Suprapubic skin (tissue), 4 donors: ENCODE measurements at regions not wholly inside any gene's neighbourhood (a gene's known extent, or its start where the extent isn't known, plus 50 kb on each side); places are given as distances from the start of the nearest gene placed in this dataset.

Experiments
- DNase-seq, 2 donors: peaks; one replicate each; pipeline ENCODE4 v3.0.0-alpha.2; 2019; ENCODE audit warnings: low spot score in 2 of 2
- H3K27ac ChIP-seq: fragments of 200-600 bp; sonication (generic); one replicate; pipeline ENCODE4 v1.5.1; 2019
- H3K27me3 ChIP-seq: fragments of 200-600 bp; sonication (generic); one replicate; pipeline ENCODE4 v1.5.1; 2019
- H3K36me3 ChIP-seq: fragments of 200-600 bp; sonication (generic); one replicate; pipeline ENCODE4 v1.5.1; 2019
- H3K4me1 ChIP-seq: fragments of 200-600 bp; sonication (generic); one replicate; pipeline ENCODE4 v1.5.1; 2019
- H3K4me3 ChIP-seq: fragments of 200-600 bp; sonication (generic); one replicate; pipeline ENCODE4 v1.5.1; 2019; ENCODE audit warnings: mild to moderate bottlenecking
- H3K9me3 ChIP-seq: fragments of 200-600 bp; sonication (generic); one replicate; pipeline ENCODE4 v1.5.1; 2019
- EP300 ChIP-seq: sonication (generic); formaldehyde crosslinking; IDR thresholded peaks from one replicate; pipeline ENCODE4 v1.6.1; 2017; ENCODE audit warnings: antibody characterized with exemption
- POLR2A ChIP-seq, 2 donors: fragments of 450-650 bp; IDR thresholded peaks; one replicate each; pipeline ENCODE4 v1.6.1; 2017; ENCODE audit warnings: antibody characterized with exemption in 2 of 2, mild to moderate bottlenecking in 2 of 2, moderate library complexity in 2 of 2
- POLR2AphosphoS5 ChIP-seq, 3 donors: sonication (generic); formaldehyde crosslinking; IDR thresholded peaks; one replicate each; pipeline ENCODE4 v1.6.1; 2017; ENCODE audit warnings: antibody characterized with exemption in 3 of 3
- WGBS: methylation state at CpG from one replicate; pipeline ENCODE4 v1.1.5; 2018; 5-methylcytosine and 5-hydroxymethylcytosine counted together
- TF ChIP-seq, protein P1 (sequence below), 2 donors: fragments of 200-600 bp in 1 of 2; fragments of 450-650 bp in 1 of 2; sonication (generic) in 1 of 2; IDR thresholded peaks; one replicate each; pipeline ENCODE4 v1.5.1; 2016 to 2019; ENCODE audit warnings: antibody characterized with exemption in 2 of 2, mild to moderate bottlenecking in 1 of 2, moderate library complexity in 1 of 2

DNA sequence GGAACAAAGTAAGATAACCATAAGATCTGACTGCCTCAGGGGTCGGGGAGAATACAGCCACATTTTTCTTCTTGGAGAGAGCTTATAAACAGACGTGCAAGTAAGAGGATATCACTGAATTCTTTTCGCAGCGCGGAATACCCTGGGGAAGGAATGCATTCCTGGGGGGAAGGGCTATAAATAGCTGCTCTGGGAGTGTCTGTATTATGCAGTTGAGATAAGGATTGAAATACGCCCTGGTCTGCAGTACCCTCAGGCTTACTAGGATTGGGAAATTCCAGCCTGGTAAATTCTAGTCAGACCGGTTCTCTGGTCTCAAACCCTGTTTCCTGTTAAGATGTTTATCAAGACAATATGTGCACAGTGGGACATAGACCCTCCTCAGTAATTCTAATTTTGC is 1491.7 kb upstream of the RAG2 start:
- no peak for TF ChIP-seq EP300
- TF ChIP-seq POLR2AphosphoS5 (IDR thresholded peaks at IDR 0.05) = no peak
- TF ChIP-seq, protein P1, sequence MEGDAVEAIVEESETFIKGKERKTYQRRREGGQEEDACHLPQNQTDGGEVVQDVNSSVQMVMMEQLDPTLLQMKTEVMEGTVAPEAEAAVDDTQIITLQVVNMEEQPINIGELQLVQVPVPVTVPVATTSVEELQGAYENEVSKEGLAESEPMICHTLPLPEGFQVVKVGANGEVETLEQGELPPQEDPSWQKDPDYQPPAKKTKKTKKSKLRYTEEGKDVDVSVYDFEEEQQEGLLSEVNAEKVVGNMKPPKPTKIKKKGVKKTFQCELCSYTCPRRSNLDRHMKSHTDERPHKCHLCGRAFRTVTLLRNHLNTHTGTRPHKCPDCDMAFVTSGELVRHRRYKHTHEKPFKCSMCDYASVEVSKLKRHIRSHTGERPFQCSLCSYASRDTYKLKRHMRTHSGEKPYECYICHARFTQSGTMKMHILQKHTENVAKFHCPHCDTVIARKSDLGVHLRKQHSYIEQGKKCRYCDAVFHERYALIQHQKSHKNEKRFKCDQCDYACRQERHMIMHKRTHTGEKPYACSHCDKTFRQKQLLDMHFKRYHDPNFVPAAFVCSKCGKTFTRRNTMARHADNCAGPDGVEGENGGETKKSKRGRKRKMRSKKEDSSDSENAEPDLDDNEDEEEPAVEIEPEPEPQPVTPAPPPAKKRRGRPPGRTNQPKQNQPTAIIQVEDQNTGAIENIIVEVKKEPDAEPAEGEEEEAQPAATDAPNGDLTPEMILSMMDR (IDR thresholded peaks at IDR 0.05) = no peak
- TF ChIP-seq POLR2A (IDR thresholded peaks at IDR 0.05) = no peak
- Histone ChIP-seq H3K4me3 (no peak overlapping the region), H3K9me3 (peaks cover 5% of the 10 kb centered on the region), H3K27ac (no peak overlapping the region), H3K4me1 (no peaks in the 10 kb centered on the region), H3K27me3 (no peaks in the 10 kb centered on the region), H3K36me3 (no peaks in the 10 kb centered on the region)
- WGBS = 19% methylated on average over 7 of the region's 7 CpGs
- no peak for DNase-seq

DNA sequence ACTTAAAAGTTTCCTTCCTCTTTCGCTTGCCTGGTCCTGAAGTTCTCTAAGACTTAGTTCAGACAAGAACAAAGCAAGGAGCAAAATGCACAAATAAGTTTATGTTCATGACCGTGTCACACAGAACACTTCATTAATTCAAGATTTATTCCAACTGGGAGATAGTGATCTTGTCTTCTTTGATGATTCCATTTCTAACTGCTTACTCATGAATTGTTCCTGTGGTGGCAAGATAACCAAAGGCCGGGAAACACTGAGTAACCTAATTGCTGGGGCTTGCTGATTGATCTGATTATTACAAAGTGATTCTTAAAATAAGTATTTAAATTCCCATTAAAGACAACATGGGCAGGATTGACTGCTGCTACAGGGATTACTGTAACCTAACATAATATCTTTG is 1462.9 kb upstream of the RAG2 start:
- TF ChIP-seq, protein P1 (IDR thresholded peaks at IDR 0.05) = no peak
- TF ChIP-seq POLR2AphosphoS5 (IDR thresholded peaks at IDR 0.05) = no peak
- no peak for TF ChIP-seq EP300
- TF ChIP-seq POLR2A (IDR thresholded peaks at IDR 0.05) = no peak
- Histone ChIP-seq H3K4me3 (no peak overlapping the region), H3K36me3 (no peaks in the 10 kb centered on the region), H3K4me1 (no peaks in the 10 kb centered on the region), H3K9me3 (no peaks in the 10 kb centered on the region), H3K27ac (no peak overlapping the region), H3K27me3 (no peaks in the 10 kb centered on the region)
- WGBS = 42% methylated on average over 3 of the region's 3 CpGs
- no peak for DNase-seq

DNA sequence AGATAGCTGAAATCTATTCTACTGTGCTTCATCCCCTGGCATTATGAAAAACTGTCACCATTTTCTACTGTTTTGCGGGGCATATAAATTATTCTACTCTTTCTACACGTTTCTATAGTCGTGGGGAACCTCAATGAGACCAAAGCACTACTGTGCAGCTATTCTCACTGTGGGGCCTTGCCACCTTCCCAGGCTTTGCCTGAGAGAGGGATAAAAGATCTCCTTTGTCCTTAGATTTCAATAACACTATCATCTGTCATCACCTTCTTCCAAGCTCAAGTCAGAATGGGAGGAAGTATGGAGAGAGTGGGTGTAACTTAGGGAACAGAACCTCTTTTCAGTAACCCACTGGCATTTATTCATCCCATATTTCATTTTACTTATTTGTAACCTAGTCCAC is 1462.1 kb upstream of the RAG2 start:
- TF ChIP-seq POLR2AphosphoS5 (IDR thresholded peaks at IDR 0.05) = no peak
- no peak for TF ChIP-seq POLR2A (IDR thresholded peaks at IDR 0.05)
- TF ChIP-seq, protein P1 (IDR thresholded peaks at IDR 0.05) = no peak
- TF ChIP-seq EP300 = no peak
- no peaks in the 10 kb centered on the region for H3K27me3 ChIP-seq
- no peaks in the 10 kb centered on the region for H3K9me3 ChIP-seq
- no peak overlapping the region for H3K27ac ChIP-seq
- no peak for DNase-seq
- no peak overlapping the region for H3K4me3 ChIP-seq
- no peaks in the 10 kb centered on the region for H3K4me1 ChIP-seq
- WGBS = 80% methylated on average over 3 of the region's 3 CpGs
- H3K36me3 ChIP-seq = no peaks in the 10 kb centered on the region

DNA sequence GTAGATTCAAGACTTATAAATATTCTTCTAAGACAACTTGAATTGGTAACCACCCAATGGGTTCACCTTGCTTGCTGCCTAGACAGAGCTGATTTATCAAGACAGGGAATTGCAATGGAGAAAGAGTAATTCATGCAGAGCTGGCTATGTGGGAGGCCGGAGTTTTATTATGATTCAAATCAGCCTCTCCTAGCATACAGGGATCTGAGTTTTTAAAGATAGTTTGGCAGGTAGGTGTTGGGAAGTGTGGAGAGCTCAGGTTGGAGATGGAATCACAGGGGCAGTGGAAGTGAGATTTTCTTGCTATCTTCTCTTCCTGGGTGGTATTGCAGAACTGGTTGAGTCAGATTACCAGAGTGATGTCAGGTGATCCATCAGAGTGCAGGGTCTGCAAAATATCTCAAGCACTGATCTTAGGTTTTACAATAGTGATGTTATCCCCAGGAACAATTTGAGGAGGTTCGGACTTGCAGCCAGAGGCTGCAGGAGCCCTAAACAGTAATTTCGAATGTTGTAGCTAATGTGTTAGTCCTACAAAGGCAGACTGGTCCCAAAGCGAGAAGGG is 1448.6 kb upstream of the RAG2 start:
- Histone ChIP-seq H3K27me3 (no peaks in the 10 kb centered on the region), H3K4me3 (no peak overlapping the region), H3K9me3 (no peaks in the 10 kb centered on the region), H3K36me3 (no peaks in the 10 kb centered on the region), H3K27ac (no peak overlapping the region), H3K4me1 (no peaks in the 10 kb centered on the region)
- DNase-seq = no peak
- TF ChIP-seq EP300 = no peak
- no peak for TF ChIP-seq POLR2A (IDR thresholded peaks at IDR 0.05)
- TF ChIP-seq, protein P1 (IDR thresholded peaks at IDR 0.05) = no peak
- TF ChIP-seq POLR2AphosphoS5 (IDR thresholded peaks at IDR 0.05) = no peak
- 79% methylated on average over 4 of the region's 4 CpGs for WGBS

DNA sequence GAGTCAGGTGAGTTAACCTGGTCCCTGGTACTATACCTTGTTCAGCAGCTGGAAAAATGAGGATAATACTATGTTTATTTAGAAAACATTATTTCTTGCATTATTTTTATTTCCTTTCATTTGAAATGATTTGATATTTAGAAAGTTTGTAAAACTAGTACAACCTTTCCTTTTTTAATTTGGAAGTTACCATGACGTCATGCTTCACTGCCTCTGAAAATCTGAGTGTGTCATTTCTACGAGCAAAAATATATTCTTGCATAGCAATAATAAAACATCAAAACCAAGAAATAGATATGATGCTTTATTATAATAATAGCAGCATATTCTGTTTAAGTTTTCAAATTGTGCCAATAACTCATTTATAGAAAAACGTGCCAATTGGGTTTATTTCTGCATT is 1445.0 kb upstream of the RAG2 start:
- H3K36me3 ChIP-seq = no peaks in the 10 kb centered on the region
- H3K4me3 ChIP-seq = no peak overlapping the region
- no peaks in the 10 kb centered on the region for H3K9me3 ChIP-seq
- no peak overlapping the region for H3K27ac ChIP-seq
- no peaks in the 10 kb centered on the region for H3K27me3 ChIP-seq
- DNase-seq = no peak
- no peaks in the 10 kb centered on the region for H3K4me1 ChIP-seq
- WGBS = 68% methylated on average over 3 of the region's 3 CpGs
- TF ChIP-seq, protein P1 (IDR thresholded peaks at IDR 0.05) = no peak
- TF ChIP-seq POLR2A (IDR thresholded peaks at IDR 0.05) (no peak), EP300 (no peak), POLR2AphosphoS5 (IDR thresholded peaks at IDR 0.05) (no peak)
